GM19238 (cell line): ENCODE measurements at regions not wholly inside any gene's neighbourhood (a gene's known extent, or its start where the extent isn't known, plus 50 kb on each side); places are given as distances from the start of the nearest gene placed in this dataset.

ENCODE experiments used
- DNase-seq: peaks from one replicate; pipeline ENCODE4 v3.0.0; 2011; ENCODE audit warnings: low spot score; ENCODE audit not compliant: insufficient read length

DNA sequence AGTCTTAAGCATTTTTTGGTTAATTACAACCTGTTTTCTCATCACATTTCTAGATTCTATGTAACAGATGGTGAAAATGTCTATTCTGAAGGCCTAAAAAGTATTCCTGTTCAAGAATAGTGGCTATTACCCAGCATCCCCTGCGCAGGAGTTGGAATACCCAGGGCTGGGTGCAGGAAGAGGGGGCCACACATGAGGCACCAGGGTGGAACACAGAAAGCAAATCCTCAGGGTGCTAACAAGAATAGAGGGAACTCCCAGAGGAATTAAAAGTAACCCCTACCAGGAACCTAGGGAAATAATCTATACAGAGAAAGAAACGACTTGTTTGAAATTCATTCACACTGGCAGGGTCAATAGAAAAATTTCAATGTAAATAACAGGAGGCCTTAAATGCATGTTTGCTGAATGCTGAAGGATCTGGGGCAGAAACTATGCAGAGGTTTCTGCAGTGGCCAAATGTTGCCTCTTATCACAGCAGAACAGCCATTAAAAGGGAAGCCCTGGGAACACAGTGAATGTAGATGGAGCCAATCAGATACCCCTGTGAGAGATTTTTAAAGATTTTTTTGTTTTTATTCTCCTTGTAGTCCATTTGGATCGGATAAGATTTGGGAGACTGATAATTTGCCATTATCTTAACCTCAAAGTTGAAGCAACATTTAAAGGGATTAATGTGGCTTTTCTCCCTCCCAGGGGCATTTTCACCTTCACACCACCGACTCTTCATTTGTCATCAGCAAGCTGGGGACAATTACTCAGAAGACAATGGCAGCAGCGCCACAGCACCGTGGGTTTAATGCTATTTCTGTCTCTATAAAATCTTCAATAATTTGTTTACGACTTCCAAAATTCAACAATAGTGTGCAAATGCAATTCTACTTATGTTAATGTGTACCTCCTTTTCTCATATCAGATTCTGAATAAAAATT is 196.0 kb upstream of the PSMD7 start:
- DNase-seq, result no peak

DNA sequence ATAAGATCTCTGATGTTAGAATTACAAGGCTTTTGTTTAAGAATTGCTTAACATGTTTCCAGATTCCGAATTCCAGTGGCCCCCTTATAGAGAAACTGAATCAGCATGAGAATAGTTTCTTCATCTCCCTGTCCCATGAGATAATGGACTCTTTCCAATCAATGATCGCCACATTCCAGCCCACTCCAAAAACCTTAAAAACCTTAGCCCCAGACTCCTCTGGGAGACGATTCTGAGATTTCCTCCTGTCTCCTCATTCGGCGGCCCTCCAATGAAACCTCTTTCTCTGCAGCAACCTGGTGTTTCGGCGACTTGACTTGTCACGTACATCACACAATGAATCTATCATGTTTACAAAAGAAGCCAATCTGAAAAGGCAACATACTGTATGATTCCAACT is 197.1 kb upstream of the PSMD7 start:
- no peak for DNase-seq

DNA sequence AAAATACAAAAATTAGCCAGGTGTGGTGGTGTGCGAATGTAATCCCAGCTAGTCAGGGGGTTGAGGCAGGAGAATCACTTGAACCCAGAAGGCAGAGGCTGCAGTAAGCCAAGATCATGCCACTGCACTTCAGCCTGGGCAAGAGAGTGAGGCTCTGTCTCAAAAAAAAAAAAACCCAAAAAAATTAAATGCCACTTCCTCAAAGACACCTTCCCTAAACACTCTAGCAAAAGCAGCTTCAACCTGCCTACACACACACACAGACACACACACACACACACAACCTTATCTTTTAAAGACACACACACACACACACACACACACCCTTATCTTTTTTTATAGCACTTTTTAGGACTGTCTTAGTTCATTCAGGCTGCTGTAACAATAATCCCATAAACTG is 201.7 kb upstream of the PSMD7 start:
- DNase-seq, result no peak

DNA sequence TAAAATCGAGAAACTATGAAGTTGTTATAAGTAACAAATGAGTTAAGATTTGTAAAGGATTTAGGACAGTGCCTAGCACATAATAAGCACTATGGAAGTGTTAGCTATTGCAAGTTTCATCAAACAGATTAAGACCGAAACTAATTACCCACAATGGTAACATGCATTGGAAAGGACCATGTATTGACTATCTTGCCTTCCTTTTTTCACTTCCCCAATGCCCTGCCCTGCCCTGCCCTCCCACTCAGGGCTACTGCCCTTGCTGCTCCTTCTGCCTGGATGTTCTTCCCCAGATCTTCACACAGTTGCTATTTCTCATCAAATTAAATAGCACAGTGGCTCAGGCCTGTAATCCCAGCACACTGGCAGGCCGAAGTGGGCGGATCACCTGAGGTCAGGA is 202.1 kb upstream of the PSMD7 start:
- no peak for DNase-seq

DNA sequence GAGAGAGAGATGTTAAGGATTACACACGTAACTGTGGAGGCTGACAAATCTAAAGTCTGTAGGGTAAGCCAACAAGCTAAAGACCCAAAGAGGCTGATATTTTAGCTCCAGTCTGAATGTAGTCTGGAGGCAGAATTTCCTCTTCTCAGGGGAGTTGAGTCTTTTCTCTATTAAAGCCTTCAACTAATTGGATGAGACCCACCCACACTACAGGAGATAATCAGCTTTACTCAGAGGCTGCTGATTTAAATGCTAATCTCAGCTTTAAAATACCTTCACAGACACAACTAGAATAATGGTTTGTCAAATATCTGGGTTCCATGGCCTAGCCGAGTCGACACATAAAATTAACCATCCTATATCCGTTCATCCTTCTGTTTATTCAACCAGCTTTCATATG is 204.3 kb upstream of the PSMD7 start:
- DNase-seq, result no peak

DNA sequence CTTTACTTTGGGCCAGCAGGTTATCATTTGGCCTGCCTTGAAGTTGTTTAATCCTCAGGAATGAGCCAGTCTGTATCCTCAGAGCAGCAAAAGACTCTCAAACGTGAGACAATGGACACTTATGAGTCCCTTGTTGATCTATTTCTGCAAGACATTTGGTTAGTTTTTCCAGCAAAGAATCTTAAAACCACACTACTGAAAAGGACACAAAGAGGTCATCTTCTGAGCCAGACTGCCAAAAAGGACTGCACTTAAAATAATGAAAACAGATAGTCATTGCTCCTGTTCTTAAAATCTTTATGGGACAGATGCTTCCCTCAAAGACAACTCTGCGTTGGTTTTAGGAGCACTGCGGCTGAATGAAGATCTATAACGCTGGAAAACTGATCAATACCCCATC is 205.7 kb upstream of the PSMD7 start:
- no peak for DNase-seq

DNA sequence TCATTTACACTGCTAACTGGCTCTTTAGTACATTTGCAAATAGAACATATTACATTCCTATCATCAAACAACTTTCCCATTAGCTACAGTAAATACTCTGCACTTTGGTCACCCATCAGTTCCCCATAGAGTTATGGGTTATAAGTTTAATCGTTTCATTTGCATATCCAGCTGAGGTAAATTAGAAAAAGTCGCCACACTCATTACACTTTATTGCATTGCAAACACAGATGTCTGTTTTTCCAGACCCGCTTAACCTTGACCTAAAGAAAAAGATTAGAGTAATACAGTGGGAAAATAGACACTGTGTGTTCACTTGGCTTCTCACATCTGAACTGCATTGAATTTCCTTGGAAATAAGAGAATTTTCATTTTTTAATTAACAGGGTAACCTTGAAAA is 213.1 kb upstream of the PSMD7 start:
- no peak for DNase-seq

DNA sequence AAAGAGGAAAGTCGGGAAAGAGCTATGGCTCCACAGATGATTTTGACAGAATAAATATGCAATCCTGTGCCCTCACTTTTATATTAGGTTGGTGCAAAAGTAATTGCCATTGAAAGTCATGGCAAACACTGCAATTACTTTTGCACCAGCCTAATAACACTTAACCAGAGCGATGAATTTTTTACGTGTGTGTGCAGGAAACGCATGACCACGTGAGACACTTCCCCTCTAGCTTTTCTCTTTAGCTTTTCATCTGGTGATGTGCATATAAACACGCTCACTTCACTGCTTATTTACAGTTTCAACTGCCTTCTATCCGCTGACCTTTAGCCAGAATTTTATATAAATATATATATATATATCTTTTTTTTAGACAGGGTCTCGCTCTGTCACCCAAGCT is 216.3 kb upstream of the PSMD7 start:
- no peak for DNase-seq

DNA sequence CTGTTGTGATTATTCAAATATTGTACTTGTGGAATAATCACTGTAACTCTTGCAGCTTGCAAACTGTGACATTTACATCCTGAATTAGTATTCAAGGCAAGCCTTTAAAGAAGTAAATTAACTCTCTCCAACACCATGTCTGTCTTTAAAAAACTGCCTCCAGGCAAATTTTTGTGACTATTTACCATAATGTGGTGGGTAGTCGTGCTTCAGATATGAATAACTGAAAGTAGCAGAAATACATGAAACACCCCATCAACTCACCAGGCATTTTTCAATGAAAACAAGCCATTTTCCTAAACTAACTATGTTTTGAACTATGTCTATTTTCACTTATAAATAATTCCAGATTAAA is 217.4 kb upstream of the PSMD7 start:
- DNase-seq, result no peak

DNA sequence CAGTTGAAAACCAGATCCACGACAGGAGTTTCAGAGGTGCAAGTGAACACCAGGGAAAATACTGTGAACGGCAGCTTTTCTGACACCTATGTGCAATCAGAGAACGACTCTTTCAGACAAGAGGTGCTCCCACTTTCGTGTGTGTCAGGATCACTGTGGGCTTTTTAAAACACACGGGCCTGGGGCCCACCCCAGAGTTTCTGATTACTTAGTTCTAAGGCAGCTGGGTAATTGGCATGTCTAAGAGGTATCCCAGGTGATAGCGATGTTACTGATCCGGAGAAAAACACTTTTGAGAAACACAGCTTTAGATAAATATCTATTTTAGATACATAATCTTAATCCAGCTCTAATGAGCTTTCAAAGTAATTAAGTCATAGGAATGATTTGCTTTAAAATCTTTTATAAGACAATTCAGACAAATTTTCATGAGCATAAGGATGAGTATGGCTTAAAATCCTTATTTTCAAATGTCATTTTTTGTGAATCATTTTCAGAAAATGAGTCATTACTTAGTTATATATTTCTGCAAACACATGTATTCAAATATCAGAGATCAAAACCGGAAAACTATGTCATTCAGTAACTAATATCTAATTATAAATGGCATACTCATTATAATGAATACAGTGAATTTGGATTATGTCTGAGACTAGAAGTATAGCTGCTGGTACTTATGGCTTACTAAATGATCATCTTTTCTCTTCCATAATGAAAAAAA is 217.9 kb upstream of the PSMD7 start:
- no peak for DNase-seq

DNA sequence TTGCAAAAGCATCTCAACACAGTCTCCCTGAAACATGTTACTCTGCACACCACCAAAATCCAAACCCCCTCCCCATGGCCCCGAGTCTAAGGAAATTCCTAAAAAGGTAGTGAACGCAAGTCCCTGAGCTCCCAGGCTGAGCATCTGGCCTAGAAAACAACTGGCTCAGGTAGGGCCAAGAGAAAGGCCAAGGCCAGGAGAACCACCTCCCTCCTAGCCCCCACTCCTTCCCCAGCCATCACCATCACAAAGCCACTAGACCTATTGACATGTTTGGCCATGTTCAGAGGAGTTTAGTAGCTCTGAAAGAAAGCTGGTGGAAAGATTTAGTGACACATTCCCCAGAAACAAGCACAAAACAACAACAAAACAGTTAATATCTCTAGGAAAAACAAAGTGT is 220.0 kb upstream of the PSMD7 start:
- no peak for DNase-seq

DNA sequence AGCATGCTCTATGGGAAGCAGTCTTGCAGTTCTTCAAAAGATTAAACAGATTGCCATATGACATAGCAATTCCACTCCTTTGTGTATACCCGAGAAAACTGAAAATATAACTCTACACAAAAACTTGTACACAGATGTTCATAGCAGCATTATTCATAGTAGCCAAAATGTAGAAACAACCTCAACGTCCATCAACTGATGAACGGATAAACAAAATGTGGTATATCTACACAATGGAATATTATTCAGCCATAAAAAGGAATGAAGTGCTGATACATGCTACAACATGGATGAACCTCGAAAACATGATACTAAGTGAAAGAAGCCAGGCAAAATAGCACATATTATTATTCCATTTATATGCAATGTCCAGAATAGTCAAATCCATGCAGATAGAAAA is 221.2 kb upstream of the PSMD7 start:
- no peak for DNase-seq

DNA sequence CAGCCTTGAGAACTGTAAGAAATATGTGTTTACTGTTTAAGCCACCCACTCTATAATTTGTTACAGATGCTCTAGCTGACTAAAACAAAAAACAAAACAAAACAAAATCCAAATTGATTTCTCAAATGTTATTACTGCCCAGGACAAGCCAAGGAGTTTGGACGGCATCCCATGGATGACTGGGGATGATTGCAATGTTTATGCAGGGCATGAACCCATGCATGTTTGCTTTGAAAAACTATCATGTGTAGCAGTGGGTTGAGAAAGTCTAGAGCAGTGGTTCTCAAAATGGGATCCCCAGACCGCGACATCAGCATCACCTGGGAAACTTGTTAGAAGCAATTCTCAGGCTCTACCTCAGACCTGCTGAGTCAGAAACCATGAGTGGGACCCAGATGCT is 223.2 kb upstream of the PSMD7 start:
- DNase-seq, result no peak

DNA sequence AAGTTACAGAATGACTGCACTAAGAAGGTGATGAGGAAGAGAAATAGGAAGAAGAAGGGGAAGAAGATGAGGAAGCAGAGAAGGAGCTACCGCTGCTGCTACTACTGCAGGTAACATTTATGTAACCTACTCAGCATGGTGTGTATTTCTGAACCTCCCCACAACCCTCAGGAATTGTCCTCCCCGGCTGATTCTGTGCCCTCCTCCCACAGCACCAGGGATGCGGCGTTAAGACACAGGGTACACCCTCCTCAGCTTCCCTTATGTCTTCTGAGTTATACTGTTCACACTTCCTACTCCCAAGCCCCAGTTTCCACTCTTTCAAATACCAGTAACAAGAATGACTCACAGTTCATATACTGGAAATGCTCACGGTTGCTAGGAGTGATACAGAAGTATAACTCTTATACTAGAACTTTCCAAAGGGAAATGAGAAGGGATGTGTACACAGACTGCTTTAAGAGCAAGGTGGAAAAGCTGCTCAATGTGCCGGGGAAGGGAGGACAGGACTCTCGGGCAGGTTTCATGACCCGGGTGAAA is 224.5 kb upstream of the PSMD7 start:
- DNase-seq, result no peak

DNA sequence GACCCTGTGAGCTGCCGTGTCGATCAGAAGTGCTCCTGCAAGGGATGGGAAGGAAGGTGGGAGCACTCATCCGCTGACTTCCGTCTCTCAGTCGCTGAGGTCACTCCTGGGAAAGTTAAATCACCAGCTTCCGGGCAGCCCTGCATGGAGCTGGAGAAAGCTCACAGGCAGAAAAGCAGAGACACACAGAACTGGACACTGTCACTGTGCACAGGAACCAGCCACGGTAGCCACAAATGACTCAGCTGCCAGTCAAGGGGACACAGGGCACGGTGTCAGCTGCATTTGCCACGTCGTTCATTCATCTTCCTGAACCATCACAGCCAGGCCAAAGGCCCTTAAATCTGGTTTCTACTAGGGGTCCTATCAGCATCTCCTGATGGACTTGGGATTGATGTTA is 226.4 kb upstream of the PSMD7 start:
- DNase-seq, result no peak

DNA sequence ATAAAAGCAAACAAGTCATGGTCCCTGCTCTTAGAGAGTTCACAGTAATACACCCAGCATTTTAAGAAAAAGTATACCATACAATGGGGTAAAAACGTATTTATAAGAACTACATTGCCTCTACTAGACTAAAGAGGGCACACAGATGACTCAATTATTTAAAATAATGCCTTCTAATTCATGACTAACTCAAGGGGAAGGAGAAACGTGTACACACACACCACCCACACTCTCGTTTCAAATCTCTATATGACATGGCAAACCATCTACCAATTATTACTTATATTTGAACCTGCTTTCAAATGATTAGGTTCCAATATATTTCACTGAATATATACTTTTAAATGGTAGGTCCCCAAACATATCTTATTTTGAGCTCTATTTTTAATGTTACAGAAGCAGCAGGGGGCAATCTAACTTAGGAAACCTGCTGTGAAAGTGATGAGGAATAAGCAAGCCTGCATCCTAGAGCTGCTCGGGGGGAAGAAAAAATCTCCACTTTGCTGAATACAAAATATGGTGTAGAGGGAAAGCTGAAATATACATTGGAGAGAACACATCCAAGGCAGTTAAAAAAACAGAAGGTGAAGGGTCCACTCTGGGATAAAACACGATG is 232.4 kb upstream of the PSMD7 start:
- DNase-seq, result no peak

DNA sequence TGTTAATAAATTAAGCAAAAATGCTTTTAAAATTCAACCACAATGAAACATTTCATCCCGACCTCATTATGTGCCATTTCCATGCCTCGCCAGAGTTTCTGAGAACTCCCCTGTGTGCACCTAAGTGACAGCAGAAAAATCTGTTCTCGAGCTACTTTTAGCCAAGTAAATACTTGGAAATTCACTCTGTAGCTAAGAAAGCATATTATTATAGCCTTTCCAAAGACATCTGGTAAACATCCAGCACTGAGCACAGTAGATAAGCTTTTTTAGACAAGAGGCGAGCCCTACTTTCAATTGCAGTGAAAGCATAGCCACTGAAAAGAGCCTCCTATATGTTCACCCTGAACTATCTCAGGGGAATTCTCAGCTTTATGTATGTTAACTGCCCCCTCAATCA is 242.8 kb upstream of the PSMD7 start:
- no peak for DNase-seq

DNA sequence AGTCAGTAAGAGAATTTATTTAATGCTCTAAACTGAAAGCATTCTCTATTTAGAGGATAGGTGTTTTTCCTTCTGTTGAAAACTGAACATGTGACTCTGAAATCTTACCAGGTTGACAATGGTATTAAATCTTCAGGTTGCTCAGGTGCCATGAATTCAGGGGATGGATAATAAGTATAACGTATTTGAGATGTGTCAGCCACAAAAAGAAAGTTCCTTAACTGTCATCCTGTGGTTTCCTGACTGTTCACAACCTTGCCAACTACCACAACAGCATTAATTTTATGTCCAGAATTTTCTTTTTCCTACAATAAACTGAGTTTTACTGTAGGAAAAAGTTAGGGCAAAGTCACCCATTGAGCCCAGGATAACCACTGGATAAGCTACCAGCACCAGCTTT is 243.3 kb upstream of the PSMD7 start:
- DNase-seq, result no peak

DNA sequence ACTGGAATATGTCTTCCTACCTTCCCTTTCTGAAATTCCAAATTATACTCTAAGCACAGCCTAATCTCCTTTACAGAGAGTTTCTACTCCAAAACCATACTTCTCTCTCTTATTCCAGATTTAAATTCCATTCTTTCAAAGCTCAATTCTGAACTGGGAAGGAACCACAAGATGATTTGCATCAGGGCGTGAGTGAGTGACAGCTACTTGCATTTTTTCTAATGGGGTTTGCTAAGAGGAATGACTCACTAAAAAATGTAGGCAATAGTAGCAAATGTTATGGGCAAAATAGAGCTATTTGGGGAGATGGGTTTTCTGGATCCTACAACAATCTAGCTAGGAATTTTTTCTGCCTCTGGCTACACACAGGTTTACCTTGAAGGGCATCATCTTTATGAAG is 244.6 kb upstream of the PSMD7 start:
- DNase-seq, result no peak

DNA sequence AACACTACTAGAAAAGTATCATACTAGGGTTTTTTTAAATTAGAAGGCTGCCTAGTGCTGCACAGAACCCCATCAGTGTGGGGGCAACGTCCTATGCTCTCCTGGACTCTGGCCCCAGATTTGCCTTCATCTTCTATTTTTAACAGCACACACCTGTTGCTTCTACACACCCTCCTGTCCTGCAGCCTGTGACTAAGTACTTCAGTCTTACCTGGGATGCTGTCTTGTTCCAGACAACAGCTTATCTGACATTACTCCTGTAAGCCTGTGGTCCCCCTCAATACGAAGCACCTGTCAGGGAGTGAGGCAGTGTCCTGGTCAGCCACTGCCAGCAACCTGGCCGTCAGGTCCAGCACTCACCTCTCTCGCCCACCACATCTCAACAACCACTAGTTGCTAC is 247.6 kb upstream of the PSMD7 start:
- no peak for DNase-seq

DNA sequence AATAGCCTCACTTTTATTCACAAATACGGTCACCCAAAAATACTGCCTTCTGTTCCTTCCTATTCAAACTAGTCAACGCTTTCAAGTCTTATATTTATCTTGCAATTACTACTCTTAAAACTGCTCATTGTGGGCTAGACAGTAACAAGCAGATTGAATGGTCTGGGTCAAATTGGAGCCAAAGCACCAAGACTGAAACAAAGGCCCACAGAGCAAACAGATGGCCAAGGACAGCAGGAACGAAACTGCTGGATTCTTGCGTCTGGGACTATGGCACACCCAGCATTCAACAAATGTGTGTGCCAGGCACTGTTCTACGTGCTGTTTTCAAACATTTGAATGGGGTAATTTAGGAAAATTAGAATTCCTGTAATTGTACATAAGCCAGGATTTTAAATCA is 250.1 kb upstream of the PSMD7 start:
- no peak for DNase-seq

DNA sequence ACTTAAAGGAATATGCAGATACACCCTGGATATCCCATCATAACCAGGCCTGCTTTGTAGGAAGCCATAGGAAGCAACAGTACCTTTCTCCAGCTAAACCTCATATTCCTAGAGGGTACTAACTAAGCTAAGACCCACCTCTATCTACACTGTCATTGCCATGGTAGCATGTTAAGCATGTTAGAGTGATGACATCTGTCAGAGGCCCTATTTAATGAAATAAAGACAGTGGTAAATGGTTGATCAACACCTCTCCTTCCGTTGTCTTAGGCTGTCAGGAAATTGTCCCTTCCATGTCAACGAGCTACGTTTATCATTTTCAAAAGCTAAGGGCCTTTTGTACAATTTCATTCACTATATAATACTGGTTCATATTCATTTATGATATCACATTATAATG is 251.1 kb upstream of the PSMD7 start:
- DNase-seq, result no peak
